ENCODE measurements at regions not wholly inside any gene's neighbourhood (a gene's known extent, or its start where the extent isn't known, plus 50 kb on each side); places are given as distances from the start of the nearest gene placed in this dataset.
"Not testable (repeated sequence)": the region's sequence is repeated elsewhere in the genome, so short reads cannot be mapped to it uniquely, and the experiment has no call there.

DNA sequence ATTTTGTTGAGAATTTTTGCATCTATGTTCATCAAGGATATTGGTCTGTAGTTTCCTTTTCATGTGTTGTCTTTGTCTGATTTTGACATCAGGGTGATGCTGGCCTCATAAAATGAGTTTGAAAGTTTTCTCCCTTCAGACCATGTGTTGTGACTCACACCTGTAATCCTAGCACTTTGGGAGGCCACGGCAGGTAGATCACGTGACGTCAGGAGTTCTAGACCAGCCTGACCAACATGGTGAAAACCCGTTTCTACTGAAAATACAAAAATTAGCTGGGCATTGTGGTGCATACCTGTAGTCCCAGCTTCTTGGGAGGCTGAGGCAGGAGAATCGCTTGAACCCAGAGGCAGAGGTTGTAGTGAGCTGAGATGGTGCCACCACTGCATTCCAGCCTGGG, 716.4 kb upstream of the GOT2 start:
- not testable (repeated sequence) for TF ChIP-seq ZNF713 (CRISPR knock-in tag; IDR thresholded peaks at IDR 0.05); NCOA5 (CRISPR knock-in tag; IDR thresholded peaks at IDR 0.05); ETV6 (CRISPR knock-in tag; conservative IDR thresholded peaks at IDR 0.05); ZBTB3 (CRISPR knock-in tag; IDR thresholded peaks at IDR 0.05; ENCODE audit: borderline replicate concordance, low read depth); ZNF17 (CRISPR knock-in tag; IDR thresholded peaks at IDR 0.05)
- TF ChIP-seq, protein P1, sequence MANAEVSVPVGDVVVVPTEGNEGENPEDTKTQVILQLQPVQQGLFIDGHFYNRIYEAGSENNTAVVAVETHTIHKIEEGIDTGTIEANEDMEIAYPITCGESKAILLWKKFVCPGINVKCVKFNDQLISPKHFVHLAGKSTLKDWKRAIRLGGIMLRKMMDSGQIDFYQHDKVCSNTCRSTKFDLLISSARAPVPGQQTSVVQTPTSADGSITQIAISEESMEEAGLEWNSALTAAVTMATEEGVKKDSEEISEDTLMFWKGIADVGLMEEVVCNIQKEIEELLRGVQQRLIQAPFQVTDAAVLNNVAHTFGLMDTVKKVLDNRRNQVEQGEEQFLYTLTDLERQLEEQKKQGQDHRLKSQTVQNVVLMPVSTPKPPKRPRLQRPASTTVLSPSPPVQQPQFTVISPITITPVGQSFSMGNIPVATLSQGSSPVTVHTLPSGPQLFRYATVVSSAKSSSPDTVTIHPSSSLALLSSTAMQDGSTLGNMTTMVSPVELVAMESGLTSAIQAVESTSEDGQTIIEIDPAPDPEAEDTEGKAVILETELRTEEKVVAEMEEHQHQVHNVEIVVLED (CRISPR knock-in tag; IDR thresholded peaks at IDR 0.05; ENCODE audit: borderline replicate concordance) = not testable (repeated sequence)

Data from HepG2 (cell line).